ENCODE measurements at regions not wholly inside any gene's neighbourhood (a gene's known extent, or its start where the extent isn't known, plus 50 kb on each side); places are given as distances from the start of the nearest gene placed in this dataset.

- Histone ChIP-seq H3K4me3 (no peak overlapping the region), H3K36me3 (no peaks in the 10 kb centered on the region), H3K9me3 (no peaks in the 10 kb centered on the region), H3K27me3 (no peaks in the 10 kb centered on the region), H3K4me1 (peaks cover 0 to 3% of the 10 kb centered on the region in 2 donors), H3K27ac (no peak overlapping the region)
- no peak for DNase-seq (ENCODE audit: low spot score)
- no peak for TF ChIP-seq CTCF (IDR thresholded peaks at IDR 0.05)
Observed at GRCh38 chr10:65335311-65335710, 1590.5 kb upstream of the LRRTM3 start.

GRCh38 chr10:65340340-65340739, 1585.5 kb upstream of the LRRTM3 start:
- DNase-seq (ENCODE audit: low spot score): no peak
- no peak overlapping the region for H3K27ac ChIP-seq
- H3K4me1 ChIP-seq: peaks cover 0 to 18% of the 10 kb centered on the region in 2 donors
- no peak for TF ChIP-seq CTCF (IDR thresholded peaks at IDR 0.05)
- no peaks in the 10 kb centered on the region for H3K9me3 ChIP-seq
- no peaks in the 10 kb centered on the region for H3K27me3 ChIP-seq
- H3K4me3 ChIP-seq: no peak overlapping the region
- H3K36me3 ChIP-seq: no peaks in the 10 kb centered on the region

- no peaks in the 10 kb centered on the region for H3K36me3 ChIP-seq
- H3K4me1 ChIP-seq: peaks cover 0 to 18% of the 10 kb centered on the region in 2 donors
- TF ChIP-seq CTCF (IDR thresholded peaks at IDR 0.05): no peak
- H3K27ac ChIP-seq: no peak overlapping the region
- no peaks in the 10 kb centered on the region for H3K9me3 ChIP-seq
- H3K4me3 ChIP-seq: no peak overlapping the region
- H3K27me3 ChIP-seq: no peaks in the 10 kb centered on the region
- no peak for DNase-seq (ENCODE audit: low spot score)
Observed at GRCh38 chr10:65341323-65341925, 1584.4 kb upstream of the LRRTM3 start.

GRCh38 chr10:65342245-65342644, 1583.6 kb upstream of the LRRTM3 start:
- Histone ChIP-seq H3K27me3 (no peaks in the 10 kb centered on the region), H3K27ac (no peak overlapping the region), H3K9me3 (no peaks in the 10 kb centered on the region), H3K36me3 (no peaks in the 10 kb centered on the region), H3K4me3 (no peak overlapping the region), H3K4me1 (peaks cover 0 to 18% of the 10 kb centered on the region in 2 donors)
- DNase-seq (ENCODE audit: low spot score): no peak
- TF ChIP-seq CTCF (IDR thresholded peaks at IDR 0.05): no peak

GRCh38 chr10:65346466-65346865, 1579.4 kb upstream of the LRRTM3 start:
- TF ChIP-seq CTCF (IDR thresholded peaks at IDR 0.05): no peak
- no peaks in the 10 kb centered on the region for H3K27me3 ChIP-seq
- H3K36me3 ChIP-seq: no peaks in the 10 kb centered on the region
- no peak overlapping the region for H3K27ac ChIP-seq
- peaks cover 0 to 3% of the 10 kb centered on the region in 2 donors for H3K4me1 ChIP-seq
- DNase-seq (ENCODE audit: low spot score): no peak
- no peaks in the 10 kb centered on the region for H3K9me3 ChIP-seq
- H3K4me3 ChIP-seq: no peak overlapping the region

GRCh38 chr10:65348637-65349036, 1577.2 kb upstream of the LRRTM3 start:
- TF ChIP-seq CTCF (IDR thresholded peaks at IDR 0.05): no peak
- Histone ChIP-seq H3K9me3 (no peaks in the 10 kb centered on the region), H3K4me1 (no peaks in the 10 kb centered on the region), H3K27me3 (no peaks in the 10 kb centered on the region), H3K4me3 (no peak overlapping the region), H3K27ac (no peak overlapping the region), H3K36me3 (no peaks in the 10 kb centered on the region)
- DNase-seq (ENCODE audit: low spot score): no peak
